ENCODE measurements at regions not wholly inside any gene's neighbourhood (a gene's known extent, or its start where the extent isn't known, plus 50 kb on each side); places are given as distances from the start of the nearest gene placed in this dataset.
"Not testable (repeated sequence)": the region's sequence is repeated elsewhere in the genome, so short reads cannot be mapped to it uniquely, and the experiment has no call there.

GRCh38 chr10:22158426-22158825 lies 59.4 kb downstream of the EBLN1 start:
- no peak for DNase-seq

DNA sequence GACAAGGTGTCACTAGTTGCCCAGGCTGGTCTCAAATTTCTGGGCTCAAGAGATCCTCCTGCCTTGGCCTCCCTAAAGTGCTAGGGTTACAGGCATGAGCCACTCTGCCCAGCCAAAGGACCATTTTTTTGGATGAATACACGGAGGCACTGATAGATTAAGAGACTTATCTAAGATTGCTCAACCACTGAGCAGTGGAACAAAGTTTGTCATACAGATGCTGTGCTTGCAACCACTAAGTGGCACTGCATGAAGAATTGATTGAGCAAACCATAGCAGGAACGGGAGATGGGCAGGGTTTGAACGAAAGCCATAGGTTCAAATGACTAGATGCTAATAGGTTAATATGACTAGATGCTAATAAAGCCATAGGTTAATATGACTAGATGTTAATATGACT lies 61.1 kb downstream of the EBLN1 start:
- DNase-seq: no peak

- DNase-seq: no peak
Measured at GRCh38 chr10:22152403-22152802, 65.4 kb downstream of the EBLN1 start.

DNA sequence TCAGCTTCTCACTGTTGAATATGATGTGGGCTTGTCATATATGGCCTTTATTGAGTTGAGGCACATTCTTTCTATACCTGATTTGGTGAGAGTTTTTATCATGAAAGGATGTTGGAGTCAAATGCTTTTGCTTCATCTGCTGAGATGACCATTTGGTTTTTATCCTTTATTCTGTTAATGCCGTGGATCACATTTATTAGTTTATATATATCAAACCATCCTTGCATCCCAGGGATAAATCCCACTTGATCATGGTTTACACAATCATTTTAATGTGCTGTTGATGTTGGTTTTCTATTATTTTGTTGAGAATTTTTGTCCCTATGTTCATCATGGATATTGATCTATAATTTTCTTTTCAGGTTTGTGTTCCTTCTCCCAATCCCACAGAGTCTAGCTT lies 67.0 kb downstream of the EBLN1 start:
- DNase-seq: no peak

GRCh38 chr10:22148961-22149360 lies 68.9 kb downstream of the EBLN1 start:
- DNase-seq: no peak

DNA sequence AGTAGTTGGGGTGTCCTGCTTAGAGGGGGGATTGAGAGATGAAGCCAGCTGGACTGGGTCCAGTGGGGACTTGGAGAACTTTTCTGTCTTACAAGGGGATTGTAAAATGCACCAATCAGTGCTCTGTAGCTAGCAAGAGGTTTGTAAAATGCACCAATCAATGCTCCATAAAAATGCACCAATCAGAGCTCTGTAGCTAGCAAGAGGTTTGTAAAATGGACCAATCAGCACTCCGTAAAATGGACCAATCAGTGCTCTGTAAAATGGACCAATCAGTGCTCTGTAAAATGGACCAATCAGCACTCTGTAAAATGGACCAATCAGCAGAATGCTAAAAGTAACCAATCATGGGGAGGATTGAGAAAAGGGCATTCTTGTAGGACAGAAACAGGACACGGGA lies 71.9 kb downstream of the EBLN1 start:
- not testable (repeated sequence) for DNase-seq

GRCh38 chr10:22137542-22137941 lies 80.3 kb downstream of the EBLN1 start:
- no peak for DNase-seq

- DNase-seq: no peak
Measured at GRCh38 chr10:22135591-22135990, 82.2 kb downstream of the EBLN1 start.

- no peak for DNase-seq
Measured at GRCh38 chr10:22133749-22134624, 83.8 kb downstream of the EBLN1 start.

GRCh38 chr10:22130824-22131223 lies 87.0 kb downstream of the EBLN1 start:
- DNase-seq: not testable (repeated sequence)

- not testable (repeated sequence) for DNase-seq
Measured at GRCh38 chr10:22129612-22130011, 88.2 kb downstream of the EBLN1 start.

GRCh38 chr10:22121181-22121580 lies 96.6 kb downstream of the EBLN1 start:
- DNase-seq: not testable (repeated sequence)

DNA sequence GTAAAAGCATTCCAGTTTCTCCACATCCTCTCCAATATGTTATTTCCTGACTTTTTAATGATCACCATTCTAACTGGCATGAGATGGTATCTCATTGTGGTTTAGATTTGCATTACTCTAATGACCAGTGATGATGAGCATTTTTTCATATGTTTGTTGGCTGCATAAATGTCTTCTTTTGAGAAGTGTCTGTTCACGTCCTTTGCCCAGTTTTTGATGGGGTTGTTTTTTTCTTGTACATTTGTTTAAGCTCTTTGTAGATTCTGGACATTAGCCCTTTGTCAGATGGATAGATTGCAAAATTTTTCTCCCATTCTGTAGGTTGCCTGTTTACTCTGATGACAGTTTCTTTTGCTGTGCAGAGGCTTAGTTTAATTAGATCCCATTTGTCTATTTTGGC lies 97.7 kb downstream of the EBLN1 start:
- not testable (repeated sequence) for DNase-seq

- not testable (repeated sequence) for DNase-seq
Measured at GRCh38 chr10:22119575-22119974, 98.2 kb downstream of the EBLN1 start.

- no peak for DNase-seq
Measured at GRCh38 chr10:22111705-22112104, 106.1 kb downstream of the EBLN1 start.

DNA sequence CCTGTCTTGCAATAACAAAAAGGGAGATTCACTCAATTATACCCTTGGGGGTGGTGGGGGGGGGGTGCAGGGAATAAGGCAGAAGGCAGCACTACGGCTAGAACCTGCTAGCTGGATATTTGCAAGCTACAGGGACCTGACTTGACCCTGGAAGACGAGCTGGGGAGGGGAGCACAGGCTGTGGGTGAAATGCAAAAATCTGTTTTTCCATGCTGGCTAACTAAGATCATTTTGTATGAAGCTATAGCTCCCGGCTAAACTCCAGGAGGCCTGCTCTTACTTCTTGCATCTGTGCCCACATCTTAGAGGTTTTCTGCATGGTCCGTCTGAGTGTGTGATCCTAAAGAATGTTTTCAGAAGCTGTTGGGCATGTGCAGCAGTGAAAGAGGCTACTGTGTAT lies 106.6 kb downstream of the EBLN1 start:
- DNase-seq: no peak

GRCh38 chr10:22110761-22111160 lies 107.1 kb downstream of the EBLN1 start:
- DNase-seq: no peak

GRCh38 chr10:22105270-22105669 lies 101.7 kb upstream of the DNAJC1 start:
- no peak for DNase-seq

- no peak for DNase-seq
Measured at GRCh38 chr10:22103701-22104470, 100.4 kb upstream of the DNAJC1 start.

DNA sequence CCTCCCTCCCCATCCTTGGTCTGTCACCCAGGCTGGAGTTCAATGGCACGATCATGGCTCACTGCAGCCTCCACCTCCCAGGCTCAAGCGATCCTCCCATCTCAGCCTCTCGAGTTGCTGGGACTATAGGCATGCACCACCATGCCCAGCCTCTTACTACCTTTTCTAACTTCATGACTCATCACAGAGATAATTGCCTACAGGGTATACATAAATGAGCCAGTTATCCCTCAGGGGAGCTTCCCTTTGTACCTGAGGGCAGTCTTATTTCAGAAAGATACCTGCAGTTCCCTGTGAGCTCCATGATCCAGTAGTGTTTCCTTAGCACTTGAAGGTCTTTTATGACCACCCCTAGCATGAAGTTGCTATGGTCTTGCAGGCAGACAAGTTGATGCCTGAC lies 94.2 kb upstream of the DNAJC1 start:
- no peak for DNase-seq

- not testable (repeated sequence) for DNase-seq
Measured at GRCh38 chr10:22091260-22091659, 87.7 kb upstream of the DNAJC1 start.

DNA sequence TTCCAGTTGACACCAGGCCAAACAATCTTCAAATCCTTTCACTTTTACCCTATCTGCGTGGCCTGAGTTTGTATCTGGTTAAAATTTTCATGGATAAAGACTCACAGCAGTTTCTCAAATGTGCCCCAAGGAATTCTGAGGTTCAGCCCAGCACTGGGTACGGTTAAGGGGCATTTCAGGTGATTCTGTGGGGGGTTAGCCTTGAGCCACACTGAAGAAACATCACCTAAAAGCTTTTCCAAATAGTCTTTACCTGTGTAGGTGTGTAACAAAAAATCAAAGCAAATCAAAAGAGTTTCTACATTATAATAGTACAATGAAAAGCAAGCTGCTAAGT lies 83.8 kb upstream of the DNAJC1 start:
- no peak for DNase-seq

- peak; percentile 6 for DNase-seq
Measured at GRCh38 chr10:22086730-22087401, 83.3 kb upstream of the DNAJC1 start.

DNA sequence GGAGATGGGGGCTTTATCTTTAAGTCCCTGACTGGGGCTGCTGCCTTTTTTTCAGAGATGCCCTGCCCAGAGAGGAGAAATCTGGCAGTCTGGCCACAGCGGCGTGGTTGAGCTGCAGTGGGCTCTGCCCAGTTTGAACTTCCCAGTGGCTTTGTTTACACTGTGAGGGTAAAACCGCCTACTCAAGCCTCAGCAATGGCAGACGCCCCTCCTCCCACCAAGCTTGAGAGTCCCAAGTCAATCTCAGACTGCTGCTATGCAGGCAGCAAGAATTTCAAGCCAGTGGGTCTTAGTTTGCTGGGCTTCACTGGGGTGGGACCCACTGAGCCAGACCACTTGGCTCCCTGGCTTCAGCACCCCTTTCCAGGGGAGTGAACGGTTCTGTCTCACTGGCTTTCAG lies 76.4 kb upstream of the DNAJC1 start:
- DNase-seq: not testable (repeated sequence)

Measured in NCI-H2081 treated with DMSO at 0.1 percent for 48 hours (cell line).